ENCODE measurements at regions not wholly inside any gene's neighbourhood (a gene's known extent, or its start where the extent isn't known, plus 50 kb on each side); places are given as distances from the start of the nearest gene placed in this dataset.

DNA sequence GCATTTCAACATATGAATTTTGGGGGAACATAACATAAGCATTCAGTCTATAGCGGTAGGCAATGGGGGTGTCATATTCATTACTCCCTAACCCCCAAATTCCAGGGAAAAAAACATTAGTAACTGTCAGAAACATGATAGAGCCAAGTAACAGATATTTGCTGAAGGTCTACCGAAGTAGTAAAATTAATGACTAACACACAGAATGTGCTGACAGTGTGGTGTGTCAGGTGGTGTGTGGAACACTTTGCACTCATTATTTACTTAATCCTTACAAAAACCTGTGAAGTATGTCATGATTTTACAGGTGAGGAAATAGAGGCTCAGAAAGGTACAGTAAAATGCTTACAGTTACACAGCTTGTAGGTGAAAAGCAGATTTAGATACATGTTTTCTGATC lies 85.4 kb upstream of the RHOBTB1 start:
- H3K27me3 ChIP-seq (ENCODE audit: control insufficient read depth, insufficient read depth, low read length) = no peaks in the 10 kb centered on the region

DNA sequence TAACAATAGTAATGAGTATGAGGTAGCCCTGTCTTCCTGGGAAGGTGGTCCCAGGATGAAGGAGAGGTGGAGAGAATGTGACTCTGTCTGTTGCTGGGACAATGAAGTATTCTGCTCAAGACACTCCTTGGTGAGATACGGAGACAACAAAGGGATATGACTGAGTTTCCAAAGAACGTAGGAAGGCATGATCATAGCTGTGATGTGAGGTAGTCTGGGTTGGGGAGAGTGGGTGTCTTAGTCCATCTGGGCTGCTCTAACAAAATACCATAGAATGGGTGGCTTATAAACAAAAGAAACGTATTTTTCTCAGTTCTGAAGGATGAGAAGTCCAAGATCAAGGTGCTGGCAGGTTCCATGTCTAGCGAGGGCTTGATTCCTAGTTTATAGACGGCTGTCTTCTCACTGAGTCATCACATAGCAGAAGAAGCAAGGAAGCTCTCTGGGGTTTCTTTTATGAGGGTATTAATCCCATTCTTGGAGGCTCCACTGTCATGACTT lies 84.9 kb upstream of the RHOBTB1 start:
- no peak overlapping the region for H3K27ac ChIP-seq (ENCODE audit: low read depth, low read length)
- no peaks in the 10 kb centered on the region for H3K9me3 ChIP-seq (ENCODE audit: control insufficient read depth, insufficient read depth, low read depth, low read length)

More for the DNA sequence above, 85.4 kb upstream of the RHOBTB1 start:
- Histone ChIP-seq H3K36me3 (ENCODE audit: control insufficient read depth, insufficient read depth, low read length) (no peaks in the 10 kb centered on the region), H3K9me3 (ENCODE audit: control insufficient read depth, insufficient read depth, low read depth, low read length) (no peaks in the 10 kb centered on the region), H3K4me3 (ENCODE audit: low read depth, low read length) (no peak overlapping the region), H3K27ac (ENCODE audit: low read depth, low read length) (no peak overlapping the region), H3K4me1 (ENCODE audit: control insufficient read depth, insufficient read depth, low read length) (no peaks in the 10 kb centered on the region), H3K9ac (ENCODE audit: low read length) (no peak overlapping the region)

GRCh38 chr10:61024856-61025201 lies 80.8 kb upstream of the RHOBTB1 start:
- H3K27me3 ChIP-seq (ENCODE audit: control insufficient read depth, insufficient read depth, low read length) = no peaks in the 10 kb centered on the region
- H3K9ac ChIP-seq (ENCODE audit: low read length) = no peak overlapping the region
- H3K4me1 ChIP-seq (ENCODE audit: control insufficient read depth, insufficient read depth, low read length) = no peaks in the 10 kb centered on the region
- H3K9me3 ChIP-seq (ENCODE audit: control insufficient read depth, insufficient read depth, low read depth, low read length) = no peaks in the 10 kb centered on the region
- no peaks in the 10 kb centered on the region for H3K36me3 ChIP-seq (ENCODE audit: control insufficient read depth, insufficient read depth, low read length)
- H3K27ac ChIP-seq (ENCODE audit: low read depth, low read length) = no peak overlapping the region
- H3K4me3 ChIP-seq (ENCODE audit: low read depth, low read length) = no peak overlapping the region

More for the DNA sequence above, 84.9 kb upstream of the RHOBTB1 start:
- Histone ChIP-seq H3K36me3 (ENCODE audit: control insufficient read depth, insufficient read depth, low read length) (no peaks in the 10 kb centered on the region), H3K4me1 (ENCODE audit: control insufficient read depth, insufficient read depth, low read length) (no peaks in the 10 kb centered on the region), H3K27me3 (ENCODE audit: control insufficient read depth, insufficient read depth, low read length) (no peaks in the 10 kb centered on the region), H3K9ac (ENCODE audit: low read length) (no peak overlapping the region), H3K4me3 (ENCODE audit: low read depth, low read length) (no peak overlapping the region)

- no peak overlapping the region for H3K9ac ChIP-seq (ENCODE audit: low read length)
- no peak overlapping the region for H3K27ac ChIP-seq (ENCODE audit: low read depth, low read length)
- H3K36me3 ChIP-seq (ENCODE audit: control insufficient read depth, insufficient read depth, low read length) = no peaks in the 10 kb centered on the region
- no peak overlapping the region for H3K4me3 ChIP-seq (ENCODE audit: low read depth, low read length)
- H3K9me3 ChIP-seq (ENCODE audit: control insufficient read depth, insufficient read depth, low read depth, low read length) = no peaks in the 10 kb centered on the region
- no peaks in the 10 kb centered on the region for H3K4me1 ChIP-seq (ENCODE audit: control insufficient read depth, insufficient read depth, low read length)
- no peaks in the 10 kb centered on the region for H3K27me3 ChIP-seq (ENCODE audit: control insufficient read depth, insufficient read depth, low read length)
Observed at GRCh38 chr10:61024151-61024855, 80.3 kb upstream of the RHOBTB1 start.

GRCh38 chr10:61023053-61023452 lies 79.1 kb upstream of the RHOBTB1 start:
- H3K36me3 ChIP-seq (ENCODE audit: control insufficient read depth, insufficient read depth, low read length) = no peaks in the 10 kb centered on the region
- no peaks in the 10 kb centered on the region for H3K27me3 ChIP-seq (ENCODE audit: control insufficient read depth, insufficient read depth, low read length)
- H3K9ac ChIP-seq (ENCODE audit: low read length) = no peak overlapping the region
- no peaks in the 10 kb centered on the region for H3K9me3 ChIP-seq (ENCODE audit: control insufficient read depth, insufficient read depth, low read depth, low read length)
- H3K4me1 ChIP-seq (ENCODE audit: control insufficient read depth, insufficient read depth, low read length) = no peaks in the 10 kb centered on the region
- H3K4me3 ChIP-seq (ENCODE audit: low read depth, low read length) = no peak overlapping the region
- no peak overlapping the region for H3K27ac ChIP-seq (ENCODE audit: low read depth, low read length)

DNA sequence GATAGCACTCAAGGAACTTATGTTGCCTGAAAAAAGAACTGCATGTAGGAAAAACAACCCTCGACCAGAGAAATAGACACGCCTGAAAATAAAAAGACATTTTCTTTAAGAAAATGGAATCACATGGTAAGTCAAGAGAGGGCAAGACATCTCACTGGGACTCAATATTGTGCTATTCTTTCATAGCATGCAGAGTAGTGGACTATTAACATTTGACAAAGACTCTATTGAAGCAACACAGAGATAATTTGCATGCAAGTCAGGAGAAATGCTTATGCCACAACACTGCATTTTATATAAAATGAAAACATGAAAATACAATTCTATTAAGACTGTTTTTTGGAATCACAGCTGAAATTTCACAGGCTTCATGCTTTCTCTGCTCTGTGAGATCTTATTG lies 77.9 kb upstream of the RHOBTB1 start:
- Histone ChIP-seq H3K27me3 (ENCODE audit: control insufficient read depth, insufficient read depth, low read length) (no peaks in the 10 kb centered on the region), H3K9me3 (ENCODE audit: control insufficient read depth, insufficient read depth, low read depth, low read length) (no peaks in the 10 kb centered on the region), H3K27ac (ENCODE audit: low read depth, low read length) (no peak overlapping the region), H3K4me1 (ENCODE audit: control insufficient read depth, insufficient read depth, low read length) (no peaks in the 10 kb centered on the region), H3K9ac (ENCODE audit: low read length) (no peak overlapping the region), H3K36me3 (ENCODE audit: control insufficient read depth, insufficient read depth, low read length) (no peaks in the 10 kb centered on the region), H3K4me3 (ENCODE audit: low read depth, low read length) (no peak overlapping the region)

GRCh38 chr10:61020420-61021158 lies 76.6 kb upstream of the RHOBTB1 start:
- no peaks in the 10 kb centered on the region for H3K27me3 ChIP-seq (ENCODE audit: control insufficient read depth, insufficient read depth, low read length)
- H3K4me1 ChIP-seq (ENCODE audit: control insufficient read depth, insufficient read depth, low read length) = no peaks in the 10 kb centered on the region
- no peak overlapping the region for H3K27ac ChIP-seq (ENCODE audit: low read depth, low read length)
- H3K4me3 ChIP-seq (ENCODE audit: low read depth, low read length) = no peak overlapping the region
- H3K36me3 ChIP-seq (ENCODE audit: control insufficient read depth, insufficient read depth, low read length) = no peaks in the 10 kb centered on the region
- no peak overlapping the region for H3K9ac ChIP-seq (ENCODE audit: low read length)
- no peaks in the 10 kb centered on the region for H3K9me3 ChIP-seq (ENCODE audit: control insufficient read depth, insufficient read depth, low read depth, low read length)

DNA sequence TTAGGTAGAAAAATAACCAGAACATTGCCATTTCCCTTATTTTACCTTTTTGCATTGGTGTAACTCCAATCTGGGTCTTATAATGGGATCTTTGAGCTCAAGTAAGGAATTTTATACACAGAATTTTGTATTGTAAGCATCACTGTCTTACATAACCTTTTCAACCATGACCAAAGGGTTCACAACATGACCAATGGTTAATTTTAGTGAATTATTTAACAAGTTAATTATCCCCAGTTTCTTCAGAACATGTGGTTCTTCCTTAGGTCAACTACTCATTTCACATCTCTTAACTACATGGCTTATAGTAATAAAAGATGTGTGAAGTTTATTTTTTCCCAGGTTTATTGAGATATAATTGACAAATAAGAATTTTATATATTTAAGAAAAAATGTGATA lies 74.2 kb upstream of the RHOBTB1 start:
- H3K27me3 ChIP-seq (ENCODE audit: control insufficient read depth, insufficient read depth, low read length) = no peaks in the 10 kb centered on the region
- no peaks in the 10 kb centered on the region for H3K9me3 ChIP-seq (ENCODE audit: control insufficient read depth, insufficient read depth, low read depth, low read length)
- no peak overlapping the region for H3K9ac ChIP-seq (ENCODE audit: low read length)
- H3K4me1 ChIP-seq (ENCODE audit: control insufficient read depth, insufficient read depth, low read length) = no peaks in the 10 kb centered on the region
- no peaks in the 10 kb centered on the region for H3K36me3 ChIP-seq (ENCODE audit: control insufficient read depth, insufficient read depth, low read length)
- no peak overlapping the region for H3K4me3 ChIP-seq (ENCODE audit: low read depth, low read length)
- H3K27ac ChIP-seq (ENCODE audit: low read depth, low read length) = no peak overlapping the region

GRCh38 chr10:61016630-61017029 lies 72.6 kb upstream of the RHOBTB1 start:
- Histone ChIP-seq H3K27me3 (ENCODE audit: control insufficient read depth, insufficient read depth, low read length) (no peaks in the 10 kb centered on the region), H3K27ac (ENCODE audit: low read depth, low read length) (no peak overlapping the region), H3K4me1 (ENCODE audit: control insufficient read depth, insufficient read depth, low read length) (no peaks in the 10 kb centered on the region), H3K36me3 (ENCODE audit: control insufficient read depth, insufficient read depth, low read length) (no peaks in the 10 kb centered on the region), H3K9ac (ENCODE audit: low read length) (no peak overlapping the region), H3K4me3 (ENCODE audit: low read depth, low read length) (no peak overlapping the region), H3K9me3 (ENCODE audit: control insufficient read depth, insufficient read depth, low read depth, low read length) (no peaks in the 10 kb centered on the region)

- no peak overlapping the region for H3K9ac ChIP-seq (ENCODE audit: low read length)
- H3K4me3 ChIP-seq (ENCODE audit: low read depth, low read length) = no peak overlapping the region
- H3K27me3 ChIP-seq (ENCODE audit: control insufficient read depth, insufficient read depth, low read length) = no peaks in the 10 kb centered on the region
- H3K27ac ChIP-seq (ENCODE audit: low read depth, low read length) = no peak overlapping the region
- no peaks in the 10 kb centered on the region for H3K36me3 ChIP-seq (ENCODE audit: control insufficient read depth, insufficient read depth, low read length)
- no peaks in the 10 kb centered on the region for H3K4me1 ChIP-seq (ENCODE audit: control insufficient read depth, insufficient read depth, low read length)
- H3K9me3 ChIP-seq (ENCODE audit: control insufficient read depth, insufficient read depth, low read depth, low read length) = no peaks in the 10 kb centered on the region
Observed at GRCh38 chr10:61016007-61016406, 72.0 kb upstream of the RHOBTB1 start.

GRCh38 chr10:61010863-61011262 lies 66.9 kb upstream of the RHOBTB1 start:
- Histone ChIP-seq H3K4me1 (ENCODE audit: control insufficient read depth, insufficient read depth, low read length) (no peaks in the 10 kb centered on the region), H3K9me3 (ENCODE audit: control insufficient read depth, insufficient read depth, low read depth, low read length) (no peaks in the 10 kb centered on the region), H3K9ac (ENCODE audit: low read length) (no peak overlapping the region), H3K36me3 (ENCODE audit: control insufficient read depth, insufficient read depth, low read length) (no peaks in the 10 kb centered on the region), H3K27ac (ENCODE audit: low read depth, low read length) (no peak overlapping the region), H3K4me3 (ENCODE audit: low read depth, low read length) (no peak overlapping the region), H3K27me3 (ENCODE audit: control insufficient read depth, insufficient read depth, low read length) (no peaks in the 10 kb centered on the region)
